ENCODE measurements at regions not wholly inside any gene's neighbourhood (a gene's known extent, or its start where the extent isn't known, plus 50 kb on each side); places are given as distances from the start of the nearest gene placed in this dataset.

DNA sequence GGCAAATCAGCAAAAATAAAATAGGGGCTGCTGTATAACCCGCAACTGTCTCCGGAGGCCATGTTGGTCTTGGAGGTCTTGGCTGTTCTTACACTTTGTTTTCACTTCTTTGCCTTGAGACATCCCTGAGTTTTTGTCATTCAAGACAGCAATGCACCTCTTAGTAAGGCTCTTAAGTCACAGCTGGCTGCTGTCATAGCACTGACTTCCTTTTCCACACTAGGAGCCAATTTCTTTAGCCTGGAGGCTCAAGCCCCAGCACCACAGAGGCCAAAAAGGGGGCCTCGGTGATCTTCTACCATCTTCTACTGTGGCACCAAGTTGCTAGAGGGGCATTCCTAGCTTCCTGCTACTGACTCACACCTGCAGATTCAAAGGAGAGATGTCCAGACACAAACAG, 536.3 kb downstream of the CDH26 start (continued):
- TF ChIP-seq ZIC2 (tag by site-specific recombination; IDR thresholded peaks at IDR 0.05): no peak
- TF ChIP-seq, protein P1, sequence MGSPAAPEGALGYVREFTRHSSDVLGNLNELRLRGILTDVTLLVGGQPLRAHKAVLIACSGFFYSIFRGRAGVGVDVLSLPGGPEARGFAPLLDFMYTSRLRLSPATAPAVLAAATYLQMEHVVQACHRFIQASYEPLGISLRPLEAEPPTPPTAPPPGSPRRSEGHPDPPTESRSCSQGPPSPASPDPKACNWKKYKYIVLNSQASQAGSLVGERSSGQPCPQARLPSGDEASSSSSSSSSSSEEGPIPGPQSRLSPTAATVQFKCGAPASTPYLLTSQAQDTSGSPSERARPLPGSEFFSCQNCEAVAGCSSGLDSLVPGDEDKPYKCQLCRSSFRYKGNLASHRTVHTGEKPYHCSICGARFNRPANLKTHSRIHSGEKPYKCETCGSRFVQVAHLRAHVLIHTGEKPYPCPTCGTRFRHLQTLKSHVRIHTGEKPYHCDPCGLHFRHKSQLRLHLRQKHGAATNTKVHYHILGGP (tag by site-specific recombination; IDR thresholded peaks at IDR 0.05): no peak
- TF ChIP-seq MYNN (tag by site-specific recombination; IDR thresholded peaks at IDR 0.05; ENCODE audit: borderline replicate concordance): no peak
- no peak for TF ChIP-seq ZNF777 (tag by site-specific recombination; IDR thresholded peaks at IDR 0.05; ENCODE audit: borderline replicate concordance)

DNA sequence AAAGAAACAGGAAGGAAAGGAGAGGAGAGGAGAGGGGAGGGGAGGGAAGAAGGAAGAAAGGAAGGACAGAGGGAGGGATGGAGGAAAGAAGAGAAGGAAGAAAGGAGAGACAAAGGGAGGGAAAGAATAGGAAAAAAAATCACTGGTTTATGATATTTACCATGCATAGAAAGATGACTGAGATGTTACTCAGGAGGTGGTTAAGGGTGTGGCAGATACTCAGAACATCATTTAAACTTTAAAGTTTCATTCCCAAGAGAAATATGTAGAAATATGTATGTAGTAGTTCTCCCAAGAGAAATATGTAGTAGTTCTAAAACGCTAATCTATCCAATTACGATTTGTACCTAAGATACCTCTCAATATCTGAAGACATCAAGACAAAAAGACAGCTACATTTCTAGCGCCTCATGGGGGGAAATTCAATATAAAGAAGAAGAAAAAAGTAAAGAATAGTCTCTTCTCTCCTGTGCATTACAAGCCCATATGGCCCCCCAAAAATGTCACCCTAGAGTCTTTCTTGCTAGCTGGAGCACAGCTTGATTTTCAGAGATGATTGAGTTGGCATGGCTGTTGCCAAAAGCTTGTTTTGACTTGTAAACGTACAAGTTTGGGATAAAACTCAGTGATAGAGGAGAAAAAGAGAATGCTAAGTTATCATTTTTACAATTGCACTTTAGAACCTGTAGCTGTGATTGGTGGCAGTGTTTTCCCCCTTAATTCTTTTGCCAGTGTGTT, 539.2 kb downstream of the CDH26 start:
- TF ChIP-seq, protein P2, sequence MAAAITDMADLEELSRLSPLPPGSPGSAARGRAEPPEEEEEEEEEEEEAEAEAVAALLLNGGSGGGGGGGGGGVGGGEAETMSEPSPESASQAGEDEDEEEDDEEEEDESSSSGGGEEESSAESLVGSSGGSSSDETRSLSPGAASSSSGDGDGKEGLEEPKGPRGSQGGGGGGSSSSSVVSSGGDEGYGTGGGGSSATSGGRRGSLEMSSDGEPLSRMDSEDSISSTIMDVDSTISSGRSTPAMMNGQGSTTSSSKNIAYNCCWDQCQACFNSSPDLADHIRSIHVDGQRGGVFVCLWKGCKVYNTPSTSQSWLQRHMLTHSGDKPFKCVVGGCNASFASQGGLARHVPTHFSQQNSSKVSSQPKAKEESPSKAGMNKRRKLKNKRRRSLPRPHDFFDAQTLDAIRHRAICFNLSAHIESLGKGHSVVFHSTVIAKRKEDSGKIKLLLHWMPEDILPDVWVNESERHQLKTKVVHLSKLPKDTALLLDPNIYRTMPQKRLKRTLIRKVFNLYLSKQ (tag by site-specific recombination; IDR thresholded peaks at IDR 0.05; ENCODE audit: borderline replicate concordance): no peak
- no peak for TF ChIP-seq ZFP41 (tag by site-specific recombination; IDR thresholded peaks at IDR 0.05; ENCODE audit: borderline replicate concordance)
- no peak for TF ChIP-seq RBAK (tag by site-specific recombination; IDR thresholded peaks at IDR 0.05)
- TF ChIP-seq, protein P3, sequence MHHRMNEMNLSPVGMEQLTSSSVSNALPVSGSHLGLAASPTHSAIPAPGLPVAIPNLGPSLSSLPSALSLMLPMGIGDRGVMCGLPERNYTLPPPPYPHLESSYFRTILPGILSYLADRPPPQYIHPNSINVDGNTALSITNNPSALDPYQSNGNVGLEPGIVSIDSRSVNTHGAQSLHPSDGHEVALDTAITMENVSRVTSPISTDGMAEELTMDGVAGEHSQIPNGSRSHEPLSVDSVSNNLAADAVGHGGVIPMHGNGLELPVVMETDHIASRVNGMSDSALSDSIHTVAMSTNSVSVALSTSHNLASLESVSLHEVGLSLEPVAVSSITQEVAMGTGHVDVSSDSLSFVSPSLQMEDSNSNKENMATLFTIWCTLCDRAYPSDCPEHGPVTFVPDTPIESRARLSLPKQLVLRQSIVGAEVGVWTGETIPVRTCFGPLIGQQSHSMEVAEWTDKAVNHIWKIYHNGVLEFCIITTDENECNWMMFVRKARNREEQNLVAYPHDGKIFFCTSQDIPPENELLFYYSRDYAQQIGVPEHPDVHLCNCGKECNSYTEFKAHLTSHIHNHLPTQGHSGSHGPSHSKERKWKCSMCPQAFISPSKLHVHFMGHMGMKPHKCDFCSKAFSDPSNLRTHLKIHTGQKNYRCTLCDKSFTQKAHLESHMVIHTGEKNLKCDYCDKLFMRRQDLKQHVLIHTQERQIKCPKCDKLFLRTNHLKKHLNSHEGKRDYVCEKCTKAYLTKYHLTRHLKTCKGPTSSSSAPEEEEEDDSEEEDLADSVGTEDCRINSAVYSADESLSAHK (tag by site-specific recombination; IDR thresholded peaks at IDR 0.05): no peak
- TF ChIP-seq, protein P4, sequence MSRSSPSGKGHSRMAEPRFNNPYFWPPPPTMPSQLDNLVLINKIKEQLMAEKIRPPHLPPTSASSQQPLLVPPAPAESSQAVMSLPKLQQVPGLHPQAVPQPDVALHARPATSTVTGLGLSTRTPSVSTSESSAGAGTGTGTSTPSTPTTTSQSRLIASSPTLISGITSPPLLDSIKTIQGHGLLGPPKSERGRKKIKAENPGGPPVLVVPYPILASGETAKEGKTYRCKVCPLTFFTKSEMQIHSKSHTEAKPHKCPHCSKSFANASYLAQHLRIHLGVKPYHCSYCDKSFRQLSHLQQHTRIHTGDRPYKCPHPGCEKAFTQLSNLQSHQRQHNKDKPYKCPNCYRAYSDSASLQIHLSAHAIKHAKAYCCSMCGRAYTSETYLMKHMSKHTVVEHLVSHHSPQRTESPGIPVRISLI (tag by site-specific recombination; IDR thresholded peaks at IDR 0.05): no peak
- TF ChIP-seq ZNF184 (tag by site-specific recombination; IDR thresholded peaks at IDR 0.05): no peak
- TF ChIP-seq ZNF660 (tag by site-specific recombination; IDR thresholded peaks at IDR 0.05): no peak
- TF ChIP-seq, protein P5, sequence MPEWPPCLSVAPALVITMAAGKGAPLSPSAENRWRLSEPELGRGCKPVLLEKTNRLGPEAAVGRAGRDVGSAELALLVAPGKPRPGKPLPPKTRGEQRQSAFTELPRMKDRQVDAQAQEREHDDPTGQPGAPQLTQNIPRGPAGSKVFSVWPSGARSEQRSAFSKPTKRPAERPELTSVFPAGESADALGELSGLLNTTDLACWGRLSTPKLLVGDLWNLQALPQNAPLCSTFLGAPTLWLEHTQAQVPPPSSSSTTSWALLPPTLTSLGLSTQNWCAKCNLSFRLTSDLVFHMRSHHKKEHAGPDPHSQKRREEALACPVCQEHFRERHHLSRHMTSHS (tag by site-specific recombination; IDR thresholded peaks at IDR 0.05): no peak
- no peaks in the 10 kb centered on the region for H3K4me1 ChIP-seq (ENCODE audit: control insufficient read depth, insufficient read depth, low read length)
- H3K36me3 ChIP-seq (ENCODE audit: control insufficient read depth in 2 of 2, insufficient read depth in 1 of 2, low read length in 2 of 2): no peaks in the 10 kb centered on the region
- H3K27ac ChIP-seq (ENCODE audit: extremely low read depth, low read depth, low read length): no peak overlapping the region
- no peaks in the 10 kb centered on the region for H3K9me3 ChIP-seq (ENCODE audit: control insufficient read depth, insufficient read depth, low read depth, low read length)
- ChIA-PET CTCF (interaction anchor here (0.6 kb wide), 1 partner anchor 24 kb away, joined by 4 read pairs; no protein-coding TSS in a partner anchor), POLR2A (no interaction called here)
- no peak overlapping the region for H3K4me3 ChIP-seq (ENCODE audit: low read depth, low read length)

DNA sequence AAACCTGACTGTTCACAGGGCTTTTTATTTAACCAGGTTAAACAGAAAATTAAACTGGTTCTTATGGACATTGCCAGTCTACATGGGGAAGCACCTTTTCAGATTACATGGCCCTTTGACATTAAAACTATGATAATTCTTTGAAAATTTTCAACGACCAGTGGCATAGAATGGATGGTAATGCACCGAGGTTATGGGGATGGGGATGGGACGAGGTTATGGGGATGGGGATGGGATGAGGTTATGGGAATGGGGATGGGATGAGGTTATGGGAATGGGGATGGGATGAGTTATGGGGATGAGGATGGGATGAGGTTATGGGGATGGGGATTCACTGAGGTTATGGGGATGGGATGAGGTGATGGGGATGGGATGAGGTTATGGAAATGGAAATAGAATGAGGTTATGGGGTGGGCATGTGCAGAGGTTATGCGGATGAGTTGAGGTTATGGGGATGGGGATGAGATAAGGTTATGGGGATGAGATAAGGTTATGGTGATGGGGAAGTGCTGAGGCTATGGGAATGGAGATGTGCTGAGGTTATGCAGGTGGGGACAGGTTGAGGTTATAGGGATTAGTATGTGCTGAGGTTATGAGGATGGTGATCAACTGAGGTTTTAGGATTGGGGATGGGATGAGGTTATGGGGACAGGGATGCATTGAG, 541.9 kb downstream of the CDH26 start:
- H3K27ac ChIP-seq (ENCODE audit: extremely low read depth, low read depth, low read length): no peak overlapping the region
- POLR2A ChIA-PET: no interaction called here
- no peaks in the 10 kb centered on the region for H3K4me1 ChIP-seq (ENCODE audit: control insufficient read depth, insufficient read depth, low read length)
- no peaks in the 10 kb centered on the region for H3K9me3 ChIP-seq (ENCODE audit: control insufficient read depth, insufficient read depth, low read depth, low read length)
- TF ChIP-seq, protein P6, sequence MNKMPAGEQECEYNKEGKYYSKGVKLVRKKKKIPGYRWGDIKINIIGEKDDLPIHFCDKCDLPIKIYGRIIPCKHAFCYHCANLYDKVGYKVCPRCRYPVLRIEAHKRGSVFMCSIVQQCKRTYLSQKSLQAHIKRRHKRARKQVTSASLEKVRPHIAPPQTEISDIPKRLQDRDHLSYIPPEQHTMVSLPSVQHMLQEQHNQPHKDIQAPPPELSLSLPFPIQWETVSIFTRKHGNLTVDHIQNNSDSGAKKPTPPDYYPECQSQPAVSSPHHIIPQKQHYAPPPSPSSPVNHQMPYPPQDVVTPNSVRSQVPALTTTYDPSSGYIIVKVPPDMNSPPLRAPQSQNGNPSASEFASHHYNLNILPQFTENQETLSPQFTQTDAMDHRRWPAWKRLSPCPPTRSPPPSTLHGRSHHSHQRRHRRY (tag by site-specific recombination; IDR thresholded peaks at IDR 0.05): no peak
- TF ChIP-seq ZNF24 (tag by site-specific recombination; IDR thresholded peaks at IDR 0.05): no peak
- TF ChIP-seq ZNF521 (tag by site-specific recombination; IDR thresholded peaks at IDR 0.05): no peak
- TF ChIP-seq ZNF530 (tag by site-specific recombination; IDR thresholded peaks at IDR 0.05; ENCODE audit: low read depth): no peak
- no peak overlapping the region for H3K4me3 ChIP-seq (ENCODE audit: low read depth, low read length)
- H3K36me3 ChIP-seq (ENCODE audit: control insufficient read depth in 2 of 2, insufficient read depth in 1 of 2, low read length in 2 of 2): no peaks in the 10 kb centered on the region
- CTCF ChIA-PET: no interaction called here

Data from HEK293 (cell line).